ENCODE measurements at regions not wholly inside any gene's neighbourhood (a gene's known extent, or its start where the extent isn't known, plus 50 kb on each side); places are given as distances from the start of the nearest gene placed in this dataset.

- Histone ChIP-seq H3K4me1 (replicated peaks in 1 of 2; ENCODE audit: control insufficient read depth in 2 of 2, insufficient read depth in 2 of 2, low read length in 2 of 2) (no peaks in the 10 kb centered on the region), H3K27ac (ENCODE audit: extremely low read depth, low read depth, low read length) (no peak overlapping the region), H4K20me1 (replicated peaks; ENCODE audit: control insufficient read depth, insufficient read depth, low read length) (no peaks in the 10 kb centered on the region), H3K79me2 (ENCODE audit: control insufficient read depth, insufficient read depth, low read length) (no peaks in the 10 kb centered on the region), H3K9me1 (ENCODE audit: control insufficient read depth, insufficient read depth, low read length) (no peaks in the 10 kb centered on the region), H3K27me3 (ENCODE audit: control insufficient read depth in 2 of 2, insufficient read depth in 2 of 2, low read length in 2 of 2) (no peaks in the 10 kb centered on the region), H3K9me3 (replicated peaks; ENCODE audit: control insufficient read depth, insufficient read depth, low read depth, low read length) (no peaks in the 10 kb centered on the region), H3K4me2 (ENCODE audit: insufficient read depth, low read length) (no peak overlapping the region), H2AFZ (ENCODE audit: low read depth, low read length) (no peak overlapping the region), H3K4me3 (no peak overlapping the region), H3K9ac (ENCODE audit: insufficient read depth in 1 of 2, low read depth in 2 of 2, low read length in 2 of 2) (no peak overlapping the region), H3K36me3 (ENCODE audit: control insufficient read depth, insufficient read depth, low read length) (no peaks in the 10 kb centered on the region)
- no peak for TF ChIP-seq PTRF (tag; IDR thresholded peaks at IDR 0.05)
- no peak for TF ChIP-seq GABPA (tag; conservative IDR thresholded peaks at IDR 0.05; ENCODE audit: low read depth)
- TF ChIP-seq ZNF140 (CRISPR knock-in tag; IDR thresholded peaks at IDR 0.05) = no peak
- TF ChIP-seq KLF6 (CRISPR knock-in tag; IDR thresholded peaks at IDR 0.05; ENCODE audit: borderline replicate concordance) = no peak
- ChIA-PET POLR2A (no interaction called here), CTCF (ENCODE audit: low intra/inter-chr PET ratio) (no interaction called here)
- DNase-seq (ENCODE audit: extremely low read depth in 1 of 4, low spot score in 3 of 4) = no peak
- no peak for FAIRE-seq
- intact Hi-C loops (cut with micrococcal nuclease) = no loop called here
- ATAC-seq = no peak
- BruUV-seq (replicated peaks) = no TSS peak
- in situ Hi-C loops (cut with MboI) = no loop called here
These were observed 165.3 kb upstream of the PKP2 start for GRCh38 chr12:33061844-33062243.

- TF ChIP-seq MTA3 (IDR thresholded peaks at IDR 0.05; ENCODE audit: borderline replicate concordance) = no peak
- TF ChIP-seq FOXA3 (CRISPR knock-in tag; conservative IDR thresholded peaks at IDR 0.05 in 1 of 2, IDR thresholded peaks at IDR 0.05 in 1 of 2) = no peak
- no peak for TF ChIP-seq IFI16 (CRISPR knock-in tag; IDR thresholded peaks at IDR 0.05)
- no peak for TF ChIP-seq DLX4 (CRISPR knock-in tag; IDR thresholded peaks at IDR 0.05)
- TF ChIP-seq TCFL5 (CRISPR knock-in tag; conservative IDR thresholded peaks at IDR 0.05) = no peak
- no peak for TF ChIP-seq RBM25 (IDR thresholded peaks at IDR 0.05; ENCODE audit: low read depth, low read length, severe bottlenecking)
- TF ChIP-seq HLTF (IDR thresholded peaks at IDR 0.05) = no peak
- TF ChIP-seq ZNF124 (CRISPR knock-in tag; IDR thresholded peaks at IDR 0.05) = no peak
- no peak for TF ChIP-seq RB1 (IDR thresholded peaks at IDR 0.05; ENCODE audit: low read depth)
- POLR2A ChIA-PET = no interaction called here
These were observed 157.8 kb upstream of the PKP2 start for GRCh38 chr12:33054371-33054770.

More at GRCh38 chr12:33054371-33054770, 157.8 kb upstream of the PKP2 start:
- H3K9me3 ChIP-seq (replicated peaks; ENCODE audit: control insufficient read depth, insufficient read depth, low read depth, low read length) = no peaks in the 10 kb centered on the region
- intact Hi-C loops (cut with micrococcal nuclease) (no loop called here), in situ Hi-C loops (cut with MboI) (no loop called here)
- 0% methylated on average over 3 of the region's 3 CpGs for WGBS (ENCODE audit: insufficient coverage, low coverage, missing lambda C conversion rate)
- no peaks in the 10 kb centered on the region for H3K9me1 ChIP-seq (ENCODE audit: control insufficient read depth, insufficient read depth, low read length)
- FAIRE-seq (no peak), DNase-seq (ENCODE audit: extremely low read depth in 1 of 4, low spot score in 3 of 4) (no peak), ATAC-seq (no peak)
- H3K36me3 ChIP-seq (ENCODE audit: control insufficient read depth, insufficient read depth, low read length) = no peaks in the 10 kb centered on the region
- H3K27ac ChIP-seq (ENCODE audit: extremely low read depth, low read depth, low read length) = no peak overlapping the region
- no peak overlapping the region for H3K9ac ChIP-seq (ENCODE audit: insufficient read depth in 1 of 2, low read depth in 2 of 2, low read length in 2 of 2)
- H3K4me1 ChIP-seq (replicated peaks in 1 of 2; ENCODE audit: control insufficient read depth in 2 of 2, insufficient read depth in 2 of 2, low read length in 2 of 2) = peaks cover 0 to 9% of the 10 kb centered on the region in 2 experiments; a peak in 2 of 5 replicates
- no TSS peak for BruUV-seq (replicated peaks)
- H3K4me3 ChIP-seq = no peak overlapping the region
- H3K27me3 ChIP-seq (ENCODE audit: control insufficient read depth in 2 of 2, insufficient read depth in 2 of 2, low read length in 2 of 2) = no peaks in the 10 kb centered on the region
- no peaks in the 10 kb centered on the region for H4K20me1 ChIP-seq (replicated peaks; ENCODE audit: control insufficient read depth, insufficient read depth, low read length)
- H3K4me2 ChIP-seq (ENCODE audit: insufficient read depth, low read length) = no peak overlapping the region
- H2AFZ ChIP-seq (ENCODE audit: low read depth, low read length) = no peak overlapping the region
- no peaks in the 10 kb centered on the region for H3K79me2 ChIP-seq (ENCODE audit: control insufficient read depth, insufficient read depth, low read length)
- CTCF ChIA-PET (ENCODE audit: low intra/inter-chr PET ratio) = no interaction called here

Measured in K562 (cell line).